ENCODE measurements at regions not wholly inside any gene's neighbourhood (a gene's known extent, or its start where the extent isn't known, plus 50 kb on each side); places are given as distances from the start of the nearest gene placed in this dataset.

- TF ChIP-seq TCF7 (CRISPR knock-in tag; IDR thresholded peaks at IDR 0.05; ENCODE audit: low read depth) (no peak), CTCF (IDR thresholded peaks at IDR 0.05) (no peak), TP53 (CRISPR knock-in tag; IDR thresholded peaks at IDR 0.05) (no peak), NR3C1 (CRISPR knock-in tag; conservative IDR thresholded peaks at IDR 0.05; ENCODE audit: low read depth) (no peak), JUN (CRISPR knock-in tag; IDR thresholded peaks at IDR 0.05) (no peak), STAT6 (CRISPR knock-in tag; conservative IDR thresholded peaks at IDR 0.05; ENCODE audit: low read depth) (no peak), ZNF138 (CRISPR knock-in tag; conservative IDR thresholded peaks at IDR 0.05) (no peak), MAX (CRISPR knock-in tag; IDR thresholded peaks at IDR 0.05) (no peak)
Observed at GRCh38 chr13:40261947-40262346, 404.5 kb downstream of the FOXO1 start.
